ENCODE measurements at regions not wholly inside any gene's neighbourhood (a gene's known extent, or its start where the extent isn't known, plus 50 kb on each side); places are given as distances from the start of the nearest gene placed in this dataset.

DNA sequence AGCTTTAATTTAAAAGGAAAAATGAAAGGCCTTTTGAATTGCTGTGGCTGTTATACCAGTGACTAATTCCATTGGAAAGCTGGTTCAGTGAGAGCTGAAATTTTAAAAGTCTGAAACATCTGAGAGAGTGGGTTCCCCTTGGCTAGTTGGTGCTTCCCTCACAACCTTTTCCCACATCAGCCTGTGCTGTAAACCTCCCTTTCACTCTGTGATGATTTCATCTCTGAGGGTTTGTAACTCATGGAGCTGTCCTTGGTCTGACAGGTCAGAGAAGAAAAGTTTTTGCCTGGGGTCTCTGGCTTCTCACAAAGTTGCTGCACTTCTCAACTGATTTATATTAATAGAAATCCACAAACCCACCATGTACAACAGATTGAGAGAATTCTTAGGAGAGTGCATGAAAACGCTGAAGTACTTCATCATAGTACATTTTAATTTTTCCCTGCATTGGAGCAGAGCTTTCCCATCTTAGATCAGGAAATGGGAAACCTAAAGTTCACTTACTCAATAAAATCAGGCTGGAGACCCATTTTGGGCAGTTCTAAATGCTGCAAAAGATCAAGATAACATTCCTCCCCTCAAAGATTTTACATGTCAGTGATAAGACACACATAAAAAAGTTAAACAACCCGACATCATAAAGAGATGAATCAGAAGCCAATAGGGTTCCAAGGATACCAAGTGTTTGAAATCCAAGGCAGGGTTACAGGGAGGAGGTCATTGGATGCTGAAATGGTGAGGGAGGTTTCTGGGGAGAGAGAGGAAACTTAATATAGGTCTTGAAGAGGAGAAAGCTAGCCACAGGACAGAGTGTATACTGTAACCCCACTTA lies 157.0 kb upstream of the MKLN1 start:
- no peak for DNase-seq (ENCODE audit: low read depth, low spot score)

DNA sequence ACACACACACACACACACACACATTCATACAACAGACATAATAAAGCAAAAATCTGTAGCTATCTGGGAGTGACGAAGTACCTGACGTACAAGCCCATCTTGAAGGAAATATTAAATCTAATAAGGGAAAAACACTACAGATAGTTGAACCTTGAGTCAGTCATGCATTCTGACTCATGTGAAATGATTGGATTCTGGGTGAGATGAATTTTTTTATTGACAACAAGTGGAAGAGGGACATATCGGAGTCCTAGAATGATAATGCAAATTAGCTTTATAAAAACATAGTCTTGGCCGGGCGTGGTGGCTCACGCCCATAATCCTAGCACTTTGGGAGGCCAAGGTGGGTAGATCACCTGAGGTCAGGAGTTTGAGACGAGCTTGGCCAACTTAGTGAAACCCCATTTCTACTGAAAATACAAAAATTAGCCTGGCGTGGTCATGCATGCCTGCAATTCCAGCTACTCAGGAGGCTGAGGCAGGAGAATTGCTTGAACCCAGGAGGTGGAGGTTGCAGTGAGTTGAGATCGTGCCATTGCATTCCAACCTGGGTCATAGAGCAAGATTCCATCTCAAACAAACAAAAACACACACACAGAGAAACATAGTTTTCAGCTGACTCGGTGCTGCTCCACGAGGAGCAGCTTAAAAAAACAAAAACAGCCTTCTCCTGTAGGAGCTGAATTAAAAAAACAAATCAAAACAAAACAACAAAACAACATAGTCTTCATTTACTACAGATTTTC lies 154.4 kb upstream of the MKLN1 start:
- DNase-seq (ENCODE audit: low read depth, low spot score) = no peak

DNA sequence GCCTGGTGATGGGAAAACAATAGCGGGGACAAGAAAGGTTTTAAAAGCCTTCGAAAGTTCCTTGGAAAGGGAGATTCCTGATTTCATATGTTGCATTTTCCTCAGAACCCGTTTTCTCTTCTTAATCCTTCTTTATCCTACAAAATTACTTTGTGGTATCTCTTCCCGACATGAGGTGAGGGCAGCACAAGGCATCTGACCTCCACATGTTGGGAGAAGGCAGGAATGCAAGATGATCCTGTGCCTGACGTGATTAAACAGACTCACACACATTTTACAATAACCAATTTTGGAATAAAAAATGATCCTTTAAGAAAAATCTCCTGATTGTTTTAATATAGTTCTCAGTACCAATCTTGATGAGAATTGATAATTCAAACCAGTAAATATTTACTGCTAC lies 153.3 kb upstream of the MKLN1 start:
- no peak for DNase-seq (ENCODE audit: low read depth, low spot score)

DNA sequence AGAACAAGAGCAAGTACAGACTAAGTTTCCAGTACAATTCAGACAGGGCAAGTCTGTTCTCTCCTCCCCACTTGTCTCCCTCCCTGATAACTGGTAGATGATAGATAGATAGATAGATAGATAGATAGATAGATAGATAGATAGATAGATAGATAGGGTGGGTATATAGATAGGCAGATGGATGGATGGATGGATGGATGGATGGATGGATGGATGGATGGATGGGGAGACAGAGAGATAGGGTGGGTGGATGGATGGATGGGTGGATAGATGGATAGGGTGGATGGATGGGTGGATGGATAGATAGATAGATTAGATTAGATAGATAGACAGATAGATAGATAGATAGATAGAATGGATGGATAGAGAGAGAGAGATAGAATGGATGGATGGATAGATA lies 152.8 kb upstream of the MKLN1 start:
- DNase-seq (ENCODE audit: low read depth, low spot score) = no peak

DNA sequence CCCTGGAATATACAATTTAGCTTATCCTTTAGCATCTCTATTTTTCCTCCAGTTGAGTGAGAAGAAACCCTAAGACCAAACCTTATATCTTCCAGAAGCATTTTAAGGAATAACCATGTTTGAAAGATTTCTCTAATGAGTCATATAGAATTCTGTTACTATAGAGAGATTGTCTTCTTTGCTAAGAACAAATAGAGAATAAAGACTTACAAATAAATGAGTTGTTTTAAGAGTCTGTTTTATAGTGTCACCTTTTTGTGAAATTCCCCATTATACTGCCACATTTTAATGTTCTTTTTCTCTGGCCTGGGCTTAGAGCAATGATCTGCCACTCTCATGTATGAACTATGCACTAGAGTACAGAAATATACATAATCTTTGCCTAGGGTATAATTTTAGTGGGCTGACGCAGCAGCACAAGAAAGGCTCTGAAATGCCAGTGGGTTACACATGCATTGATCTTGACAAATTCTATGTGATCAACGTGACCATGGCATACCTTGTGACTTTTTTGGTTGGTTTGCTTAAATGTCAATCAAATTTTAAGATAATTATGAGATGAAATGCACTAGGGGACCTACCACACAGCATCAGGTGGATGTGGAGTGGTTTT lies 145.1 kb upstream of the MKLN1 start:
- no peak for DNase-seq (ENCODE audit: low read depth, low spot score)

DNA sequence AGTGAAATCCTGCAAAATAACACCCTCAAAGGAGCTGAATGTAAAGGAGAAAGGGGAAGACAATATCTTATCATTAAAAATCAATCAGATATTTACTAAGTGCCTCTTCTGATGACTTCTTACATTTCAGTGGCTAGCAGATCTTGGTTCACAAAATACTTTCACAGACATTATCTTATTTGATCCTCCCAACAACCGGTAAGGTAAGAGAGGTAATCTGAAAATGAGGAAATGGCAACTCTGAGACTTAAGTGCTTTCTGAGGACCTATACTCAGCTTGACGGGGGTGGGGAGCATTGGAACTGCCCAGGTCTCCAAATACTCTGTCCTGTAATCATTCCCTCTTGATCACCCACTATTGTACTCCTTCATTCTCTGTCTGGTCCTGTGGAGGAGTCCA lies 144.6 kb upstream of the MKLN1 start:
- DNase-seq (ENCODE audit: low read depth, low spot score) = no peak

- no peak for DNase-seq (ENCODE audit: low read depth, low spot score)
These were observed 144.0 kb upstream of the MKLN1 start for GRCh38 chr7:131183611-131184119.

- no peak for DNase-seq (ENCODE audit: low read depth, low spot score)
These were observed 140.9 kb upstream of the MKLN1 start for GRCh38 chr7:131186816-131187215.

GRCh38 chr7:131188367-131189339 lies 139.0 kb upstream of the MKLN1 start:
- DNase-seq (ENCODE audit: low read depth, low spot score) = no peak

- no peak for DNase-seq (ENCODE audit: low read depth, low spot score)
These were observed 138.2 kb upstream of the MKLN1 start for GRCh38 chr7:131189488-131189887.

DNA sequence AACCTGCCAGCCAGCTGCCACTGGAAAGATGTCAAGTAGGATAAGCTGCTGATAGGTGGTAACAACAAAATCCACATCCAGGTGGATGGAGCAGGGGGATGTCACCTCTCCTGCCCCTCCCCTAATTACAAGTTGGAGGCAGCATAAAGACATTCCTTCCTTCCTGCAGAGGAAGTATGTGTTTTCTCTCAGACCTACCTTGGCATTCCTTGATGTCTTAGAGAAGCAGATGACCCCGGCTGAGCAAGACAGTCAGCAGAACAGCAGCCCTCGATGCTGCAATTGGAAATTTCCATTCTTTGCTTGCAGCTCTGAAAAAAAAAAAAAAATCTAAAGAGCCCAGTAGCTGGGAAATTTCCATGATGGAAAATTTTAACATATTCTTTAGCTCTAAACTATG lies 137.5 kb upstream of the MKLN1 start:
- DNase-seq (ENCODE audit: low read depth, low spot score) = peak; percentile 93

- no peak for DNase-seq (ENCODE audit: low read depth, low spot score)
These were observed 137.1 kb upstream of the MKLN1 start for GRCh38 chr7:131190581-131190980.

- DNase-seq (ENCODE audit: low read depth, low spot score) = no peak
These were observed 133.4 kb upstream of the MKLN1 start for GRCh38 chr7:131194070-131194865.

- DNase-seq (ENCODE audit: low read depth, low spot score) = no peak
These were observed 130.9 kb upstream of the MKLN1 start for GRCh38 chr7:131196803-131197202.

GRCh38 chr7:131197920-131198615 lies 129.6 kb upstream of the MKLN1 start:
- no peak for DNase-seq (ENCODE audit: low read depth, low spot score)

- no peak for DNase-seq (ENCODE audit: low read depth, low spot score)
These were observed 125.2 kb upstream of the MKLN1 start for GRCh38 chr7:131202451-131202850.

- no peak for DNase-seq (ENCODE audit: low read depth, low spot score)
These were observed 124.2 kb upstream of the MKLN1 start for GRCh38 chr7:131203291-131203976.

- no peak for DNase-seq (ENCODE audit: low read depth, low spot score)
These were observed 118.9 kb upstream of the MKLN1 start for GRCh38 chr7:131208777-131209176.

DNA sequence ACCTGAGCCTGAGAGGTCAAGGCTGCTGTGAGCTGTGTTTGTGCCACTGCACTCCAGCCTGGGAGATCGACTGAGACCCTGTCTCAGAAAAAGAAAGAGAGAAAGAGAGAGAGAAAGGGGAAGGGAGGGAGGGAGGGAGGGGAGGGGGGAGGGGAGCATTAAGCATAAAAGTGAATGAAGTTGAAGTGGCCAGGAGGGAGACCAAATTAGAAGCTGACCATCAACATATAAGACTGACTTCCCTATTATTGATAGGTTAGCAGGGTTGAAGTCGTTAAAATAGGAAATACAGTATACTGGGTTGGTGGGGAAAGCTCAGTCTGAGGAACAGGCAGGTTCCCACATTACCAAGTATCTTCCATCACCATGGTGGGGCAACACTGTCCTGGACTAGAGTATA lies 117.1 kb upstream of the MKLN1 start:
- DNase-seq (ENCODE audit: low read depth, low spot score) = no peak

Data from iPS DF 19.7 (cell line).